H4 (cell line): ENCODE measurements at regions not wholly inside any gene's neighbourhood (a gene's known extent, or its start where the extent isn't known, plus 50 kb on each side); places are given as distances from the start of the nearest gene placed in this dataset.
"Not testable (repeated sequence)": the region's sequence is repeated elsewhere in the genome, so short reads cannot be mapped to it uniquely, and the experiment has no call there.

Experiments used
- DNase-seq: peaks from one replicate; pipeline ENCODE4 v3.0.0-alpha.2; 2015; ENCODE audit warnings: low spot score

- DNase-seq: no peak
Measured at GRCh38 chr7:68014031-68014736, 1017.6 kb downstream of the TYW1 start.

- no peak for DNase-seq
Measured at GRCh38 chr7:68015122-68015977, 1018.7 kb downstream of the TYW1 start.

- DNase-seq: no peak
Measured at GRCh38 chr7:68015978-68016532, 1019.4 kb downstream of the TYW1 start.

GRCh38 chr7:68020102-68020501 lies 1023.5 kb downstream of the TYW1 start:
- no peak for DNase-seq

- DNase-seq: no peak
Measured at GRCh38 chr7:68025369-68025768, 1028.7 kb downstream of the TYW1 start.

GRCh38 chr7:68030530-68030929 lies 1033.9 kb downstream of the TYW1 start:
- no peak for DNase-seq

GRCh38 chr7:68031180-68031943 lies 1034.7 kb downstream of the TYW1 start:
- no peak for DNase-seq

- DNase-seq: peak; percentile 95
Measured at GRCh38 chr7:68038621-68039314, 1042.1 kb downstream of the TYW1 start.

GRCh38 chr7:68041554-68041953 lies 1044.9 kb downstream of the TYW1 start:
- no peak for DNase-seq

- peak; percentile 39 for DNase-seq
Measured at GRCh38 chr7:68043546-68043945, 1046.9 kb downstream of the TYW1 start.

- DNase-seq: no peak
Measured at GRCh38 chr7:68050627-68051026, 1054.0 kb downstream of the TYW1 start.

GRCh38 chr7:68058014-68058413 lies 1061.4 kb downstream of the TYW1 start:
- DNase-seq: no peak

- DNase-seq: peak; percentile 50
Measured at GRCh38 chr7:68063171-68063570, 1066.5 kb downstream of the TYW1 start.

GRCh38 chr7:68065581-68065980 lies 1068.9 kb downstream of the TYW1 start:
- DNase-seq: no peak

- no peak for DNase-seq
Measured at GRCh38 chr7:68067845-68068244, 1071.2 kb downstream of the TYW1 start.

GRCh38 chr7:68070992-68071391 lies 1074.4 kb downstream of the TYW1 start:
- DNase-seq: no peak

GRCh38 chr7:68073701-68074100 lies 1077.1 kb downstream of the TYW1 start:
- DNase-seq: peak; percentile 69

- peak; percentile 61 for DNase-seq
Measured at GRCh38 chr7:68074242-68074641, 1077.6 kb downstream of the TYW1 start.

GRCh38 chr7:68078157-68078710 lies 1081.6 kb downstream of the TYW1 start:
- DNase-seq: no peak

- DNase-seq: not testable (repeated sequence)
Measured at GRCh38 chr7:68082066-68082960, 1085.7 kb downstream of the TYW1 start.
